Thyroid gland (tissue), 4 donors: ENCODE measurements at regions not wholly inside any gene's neighbourhood (a gene's known extent, or its start where the extent isn't known, plus 50 kb on each side); places are given as distances from the start of the nearest gene placed in this dataset.

Experiments
- DNase-seq, 2 donors: peaks; one replicate each; pipeline ENCODE4 v3.0.0-alpha.2; 2019
- H3K27ac ChIP-seq, 3 donors: fragments of 200-600 bp; sonication (generic); 1 replicate in 2 of 3; 2 replicates in 1 of 3; pipeline ENCODE4 v1.5.1; 2016 to 2019; ENCODE audit warnings: mild to moderate bottlenecking in 1 of 3, moderate library complexity in 1 of 3
- H3K27me3 ChIP-seq: fragments of 200-600 bp; sonication (generic); one replicate; pipeline ENCODE4 v1.5.1; 2019
- H3K36me3 ChIP-seq, 2 donors: fragments of 200-600 bp; sonication (generic); one replicate each; pipeline ENCODE4 v1.5.1; 2016 to 2019
- H3K4me1 ChIP-seq, 2 donors: fragments of 200-600 bp; sonication (generic); one replicate each; pipeline ENCODE4 v1.5.1; 2017 to 2019
- H3K4me3 ChIP-seq, 3 donors: fragments of 200-600 bp; sonication (generic); replicated peaks in 1 of 3; 1 replicate in 2 of 3; 2 replicates in 1 of 3; pipeline ENCODE4 v1.5.1; 2016; ENCODE audit warnings: mild to moderate bottlenecking in 1 of 3
- H3K9me3 ChIP-seq: fragments of 200-600 bp; sonication (generic); one replicate; pipeline ENCODE4 v1.5.1; 2017
- POLR2A ChIP-seq, 2 donors: fragments of 450-650 bp; IDR thresholded peaks; one replicate each; pipeline ENCODE4 v1.6.1; 2017; ENCODE audit warnings: antibody characterized with exemption in 2 of 2, mild to moderate bottlenecking in 2 of 2, moderate library complexity in 1 of 2
- WGBS, 2 donors: methylation state at CpG; one replicate each; pipeline ENCODE4 v1.1.5; 2017; 5-methylcytosine and 5-hydroxymethylcytosine counted together
- intact Hi-C: fragments of 100-400 bp; cut with DNase I; formaldehyde crosslinking; loops from one replicate; pipeline ENCODE4 v1.15.1; 2023
- TF ChIP-seq, protein P1 (sequence below), 6 experiments: fragments of 200-600 bp in 3 of 6; fragments of 450-650 bp in 3 of 6; sonication (generic) in 3 of 6; IDR thresholded peaks; one replicate each; pipeline ENCODE4 v1.5.1; 2016 to 2019; ENCODE audit warnings: antibody characterized with exemption in 6 of 6, mild to moderate bottlenecking in 2 of 6, inconsistent platforms in 1 of 6, moderate library complexity in 1 of 6

DNA sequence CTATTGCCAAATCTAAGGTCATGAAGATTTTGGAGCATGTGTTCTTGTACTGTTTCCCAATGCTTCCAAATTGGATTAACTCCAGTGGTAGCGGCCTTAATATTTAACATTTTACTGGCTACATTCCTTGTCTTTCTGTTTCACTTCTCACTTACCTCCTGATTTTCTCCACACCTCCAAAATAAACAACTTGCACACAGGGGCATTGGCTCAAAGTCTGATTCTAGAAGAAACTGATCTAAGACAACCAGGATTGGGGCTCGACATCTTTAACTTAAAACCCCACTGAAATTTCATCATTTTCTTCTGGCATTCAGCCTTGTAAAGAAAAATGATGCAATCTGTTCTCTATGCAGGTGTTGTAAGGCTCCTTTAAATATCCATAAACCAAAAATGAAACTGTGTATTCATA, 557.9 kb upstream of the ID4 start:
- no peak overlapping the region for H3K4me3 ChIP-seq
- no peaks in the 10 kb centered on the region for H3K36me3 ChIP-seq
- H3K9me3 ChIP-seq: no peaks in the 10 kb centered on the region
- no peak for DNase-seq
- TF ChIP-seq POLR2A (IDR thresholded peaks at IDR 0.05): no peak
- TF ChIP-seq, protein P1, sequence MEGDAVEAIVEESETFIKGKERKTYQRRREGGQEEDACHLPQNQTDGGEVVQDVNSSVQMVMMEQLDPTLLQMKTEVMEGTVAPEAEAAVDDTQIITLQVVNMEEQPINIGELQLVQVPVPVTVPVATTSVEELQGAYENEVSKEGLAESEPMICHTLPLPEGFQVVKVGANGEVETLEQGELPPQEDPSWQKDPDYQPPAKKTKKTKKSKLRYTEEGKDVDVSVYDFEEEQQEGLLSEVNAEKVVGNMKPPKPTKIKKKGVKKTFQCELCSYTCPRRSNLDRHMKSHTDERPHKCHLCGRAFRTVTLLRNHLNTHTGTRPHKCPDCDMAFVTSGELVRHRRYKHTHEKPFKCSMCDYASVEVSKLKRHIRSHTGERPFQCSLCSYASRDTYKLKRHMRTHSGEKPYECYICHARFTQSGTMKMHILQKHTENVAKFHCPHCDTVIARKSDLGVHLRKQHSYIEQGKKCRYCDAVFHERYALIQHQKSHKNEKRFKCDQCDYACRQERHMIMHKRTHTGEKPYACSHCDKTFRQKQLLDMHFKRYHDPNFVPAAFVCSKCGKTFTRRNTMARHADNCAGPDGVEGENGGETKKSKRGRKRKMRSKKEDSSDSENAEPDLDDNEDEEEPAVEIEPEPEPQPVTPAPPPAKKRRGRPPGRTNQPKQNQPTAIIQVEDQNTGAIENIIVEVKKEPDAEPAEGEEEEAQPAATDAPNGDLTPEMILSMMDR (IDR thresholded peaks at IDR 0.05): no peak
- intact Hi-C loops: no loop called here
- H3K4me1 ChIP-seq: no peaks in the 10 kb centered on the region
- 68 to 78% methylated on average over 2 of the region's 2 CpGs for WGBS, 2 donors
- H3K27me3 ChIP-seq: no peaks in the 10 kb centered on the region
- H3K27ac ChIP-seq: no peak overlapping the region

- Histone ChIP-seq H3K36me3 (no peaks in the 10 kb centered on the region), H3K27ac (no peak overlapping the region), H3K27me3 (no peaks in the 10 kb centered on the region), H3K4me3 (no peak overlapping the region), H3K4me1 (no peaks in the 10 kb centered on the region), H3K9me3 (no peaks in the 10 kb centered on the region)
- no peak for TF ChIP-seq POLR2A (IDR thresholded peaks at IDR 0.05)
- TF ChIP-seq, protein P1 (IDR thresholded peaks at IDR 0.05): no peak
- WGBS, 2 donors: 92 to 93% methylated on average over 1 of the region's 1 CpG
- intact Hi-C loops: no loop called here
- no peak for DNase-seq
Measured at GRCh38 chr6:19287928-19288327, 549.2 kb upstream of the ID4 start.

GRCh38 chr6:19289457-19289856, 547.7 kb upstream of the ID4 start:
- TF ChIP-seq POLR2A (IDR thresholded peaks at IDR 0.05): no peak
- TF ChIP-seq, protein P1 (IDR thresholded peaks at IDR 0.05): no peak
- H3K9me3 ChIP-seq: no peaks in the 10 kb centered on the region
- no peaks in the 10 kb centered on the region for H3K27me3 ChIP-seq
- no peak for DNase-seq
- H3K4me1 ChIP-seq: no peaks in the 10 kb centered on the region
- intact Hi-C loops: no loop called here
- no peak overlapping the region for H3K27ac ChIP-seq
- H3K4me3 ChIP-seq: no peak overlapping the region
- H3K36me3 ChIP-seq: no peaks in the 10 kb centered on the region

DNA sequence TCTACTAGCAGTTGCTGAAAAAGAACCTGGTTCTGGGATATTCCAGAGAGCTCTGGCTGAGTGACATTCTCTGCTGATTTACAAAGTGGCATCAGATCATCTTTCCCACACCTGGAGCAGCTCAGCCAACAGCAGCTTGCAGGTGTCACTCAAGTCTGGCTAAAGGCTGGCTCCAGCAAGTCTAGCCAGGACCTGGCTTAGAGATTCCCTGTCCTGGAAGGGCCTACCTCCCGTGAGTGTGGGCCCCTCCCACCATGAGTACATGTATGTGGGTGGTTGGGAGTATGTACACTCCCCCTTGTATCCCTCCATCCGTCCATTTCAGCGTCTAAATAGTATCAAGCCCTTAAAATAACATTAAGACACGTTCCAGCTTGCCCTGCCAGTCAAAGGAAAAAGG, 539.3 kb upstream of the ID4 start:
- no peaks in the 10 kb centered on the region for H3K9me3 ChIP-seq
- no peaks in the 10 kb centered on the region for H3K36me3 ChIP-seq
- TF ChIP-seq, protein P1 (IDR thresholded peaks at IDR 0.05): no peak
- no peak for TF ChIP-seq POLR2A (IDR thresholded peaks at IDR 0.05)
- H3K27ac ChIP-seq: no peak overlapping the region
- DNase-seq: peak; percentile 78 to 86
- intact Hi-C loops: no loop called here
- no peak overlapping the region for H3K4me3 ChIP-seq
- H3K4me1 ChIP-seq: peaks cover under 1 to 6% of the 10 kb centered on the region in 2 donors
- no peaks in the 10 kb centered on the region for H3K27me3 ChIP-seq
- 6 to 17% methylated on average over 4 of the region's 4 CpGs for WGBS, 2 donors

GRCh38 chr6:19298421-19298820, 538.7 kb upstream of the ID4 start:
- WGBS, 2 donors: 88 to 91% methylated on average over 2 of the region's 2 CpGs
- H3K4me3 ChIP-seq: no peak overlapping the region
- no peaks in the 10 kb centered on the region for H3K27me3 ChIP-seq
- H3K9me3 ChIP-seq: no peaks in the 10 kb centered on the region
- H3K4me1 ChIP-seq: peaks cover 6% of the 10 kb centered on the region in 2 donors
- DNase-seq: no peak
- no peaks in the 10 kb centered on the region for H3K36me3 ChIP-seq
- no peak for TF ChIP-seq POLR2A (IDR thresholded peaks at IDR 0.05)
- TF ChIP-seq, protein P1 (IDR thresholded peaks at IDR 0.05): no peak
- intact Hi-C loops: no loop called here
- H3K27ac ChIP-seq: no peak overlapping the region
